Fibroblast of villous mesenchyme (primary cell): ENCODE measurements at regions not wholly inside any gene's neighbourhood (a gene's known extent, or its start where the extent isn't known, plus 50 kb on each side); places are given as distances from the start of the nearest gene placed in this dataset.

ENCODE experiments used
- DNase-seq: peaks from one replicate; pipeline ENCODE4 v3.0.0-alpha.2; 2010; ENCODE audit warnings: low read depth
- H3K4me3 ChIP-seq: 2 replicates; pipeline ENCODE4 v1.5.1; 2011; ENCODE audit warnings: low read depth, mild to moderate bottlenecking, low read length
- TF ChIP-seq, protein P1 (sequence below): IDR thresholded peaks from 2 replicates; pipeline ENCODE4 v1.5.1; 2012; ENCODE audit warnings: low read depth, mild to moderate bottlenecking, low read length; ENCODE audit not compliant: insufficient read depth

DNA sequence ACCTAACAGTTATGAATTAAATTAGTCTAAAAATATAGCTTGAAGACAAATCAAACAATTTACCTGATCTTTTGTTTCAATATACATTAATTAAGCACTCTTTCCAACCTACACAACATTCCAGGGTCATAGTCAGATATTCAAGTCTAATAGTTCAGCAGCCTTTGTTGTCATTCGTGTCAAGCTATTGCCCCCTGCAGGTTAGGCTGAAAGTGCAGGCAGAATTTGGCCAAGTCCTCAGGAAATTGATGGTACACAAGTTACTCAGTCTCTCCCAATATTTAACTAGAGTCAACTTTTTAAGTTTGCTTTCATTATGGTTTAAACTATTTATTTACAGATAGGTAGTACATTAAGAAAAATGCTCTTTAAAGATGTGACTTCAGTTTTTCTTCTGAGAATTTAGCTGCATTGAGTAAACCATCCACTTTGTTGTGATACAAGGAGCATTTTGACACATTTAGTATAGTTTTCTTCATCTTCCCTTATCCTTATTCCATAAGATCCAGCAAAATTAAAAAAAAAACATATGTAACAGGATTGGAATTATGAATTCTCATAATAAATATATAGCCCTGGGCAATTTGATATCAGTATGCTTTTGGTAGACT lies 130.3 kb upstream of the DPYD start:
- TF ChIP-seq, protein P1, sequence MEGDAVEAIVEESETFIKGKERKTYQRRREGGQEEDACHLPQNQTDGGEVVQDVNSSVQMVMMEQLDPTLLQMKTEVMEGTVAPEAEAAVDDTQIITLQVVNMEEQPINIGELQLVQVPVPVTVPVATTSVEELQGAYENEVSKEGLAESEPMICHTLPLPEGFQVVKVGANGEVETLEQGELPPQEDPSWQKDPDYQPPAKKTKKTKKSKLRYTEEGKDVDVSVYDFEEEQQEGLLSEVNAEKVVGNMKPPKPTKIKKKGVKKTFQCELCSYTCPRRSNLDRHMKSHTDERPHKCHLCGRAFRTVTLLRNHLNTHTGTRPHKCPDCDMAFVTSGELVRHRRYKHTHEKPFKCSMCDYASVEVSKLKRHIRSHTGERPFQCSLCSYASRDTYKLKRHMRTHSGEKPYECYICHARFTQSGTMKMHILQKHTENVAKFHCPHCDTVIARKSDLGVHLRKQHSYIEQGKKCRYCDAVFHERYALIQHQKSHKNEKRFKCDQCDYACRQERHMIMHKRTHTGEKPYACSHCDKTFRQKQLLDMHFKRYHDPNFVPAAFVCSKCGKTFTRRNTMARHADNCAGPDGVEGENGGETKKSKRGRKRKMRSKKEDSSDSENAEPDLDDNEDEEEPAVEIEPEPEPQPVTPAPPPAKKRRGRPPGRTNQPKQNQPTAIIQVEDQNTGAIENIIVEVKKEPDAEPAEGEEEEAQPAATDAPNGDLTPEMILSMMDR: peak; percentile 94
- H3K4me3 ChIP-seq: no peak overlapping the region
- DNase-seq: peak; percentile 76

DNA sequence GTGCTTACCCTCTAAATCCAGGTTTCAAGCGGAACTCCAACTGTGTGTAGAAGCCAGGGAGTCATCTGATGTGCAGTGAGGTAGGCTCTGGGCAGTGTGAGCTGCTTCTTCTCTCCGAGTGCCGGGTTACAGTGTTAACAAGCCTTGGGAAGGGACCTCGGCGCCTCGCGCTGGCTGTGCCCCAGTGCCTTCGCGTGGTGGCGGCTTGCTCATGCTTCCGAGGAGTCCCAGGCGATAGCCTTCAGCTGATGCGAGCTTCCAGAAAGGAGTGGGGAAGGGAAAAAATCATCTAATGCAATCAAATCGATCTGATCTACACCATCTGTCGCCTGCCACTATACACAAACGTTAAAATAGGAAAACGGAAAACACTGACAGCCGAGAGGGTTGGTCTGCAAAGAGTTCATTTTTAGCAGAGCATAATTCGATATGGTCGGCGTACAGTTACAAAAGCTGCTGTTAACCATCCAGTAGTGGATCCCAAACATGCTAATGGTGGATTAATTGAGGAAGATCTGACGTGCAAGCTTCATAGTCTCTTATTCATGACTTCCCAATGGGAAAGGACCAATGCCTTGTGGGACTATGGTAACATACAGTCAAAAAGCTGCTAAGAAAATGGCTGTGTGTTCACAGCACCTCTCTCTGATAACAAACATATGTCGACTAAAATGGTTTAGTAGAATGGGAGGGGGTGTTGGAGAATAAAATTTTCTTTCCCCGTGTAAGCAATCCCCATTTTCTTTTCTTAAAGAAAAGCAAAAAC lies 128.7 kb upstream of the DPYD start:
- TF ChIP-seq, protein P1: no peak
- no peak overlapping the region for H3K4me3 ChIP-seq
- DNase-seq: no peak

DNA sequence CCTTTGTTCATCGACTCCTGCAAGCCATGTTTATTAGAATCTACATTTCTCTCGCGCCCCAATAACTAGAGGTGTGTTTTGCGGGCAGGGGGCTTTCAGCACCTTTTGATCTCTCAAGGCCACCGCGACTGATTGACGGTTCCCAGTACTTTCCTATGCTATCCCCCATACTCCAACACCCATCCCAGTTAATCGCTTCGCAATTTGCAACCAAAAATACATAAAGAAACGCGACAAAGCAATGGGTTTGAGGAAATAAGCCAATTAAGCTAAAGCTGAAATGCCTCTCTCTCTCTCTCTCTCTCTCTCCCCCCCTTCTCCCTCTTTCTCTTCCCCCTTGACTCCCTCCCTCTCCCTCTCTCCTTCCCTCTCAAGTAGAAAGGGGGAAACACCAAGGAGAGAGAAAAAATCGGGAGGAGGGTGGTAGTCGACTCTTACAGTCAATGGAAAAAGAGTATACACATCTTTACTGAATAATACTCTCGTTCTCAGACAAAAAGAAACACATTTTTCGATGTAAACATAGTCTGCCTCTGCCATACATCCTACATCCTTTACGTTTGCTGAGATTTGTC lies 128.0 kb upstream of the DPYD start:
- peak overlapping the region; percentile 21 for H3K4me3 ChIP-seq
- TF ChIP-seq, protein P1: no peak
- DNase-seq: no peak

DNA sequence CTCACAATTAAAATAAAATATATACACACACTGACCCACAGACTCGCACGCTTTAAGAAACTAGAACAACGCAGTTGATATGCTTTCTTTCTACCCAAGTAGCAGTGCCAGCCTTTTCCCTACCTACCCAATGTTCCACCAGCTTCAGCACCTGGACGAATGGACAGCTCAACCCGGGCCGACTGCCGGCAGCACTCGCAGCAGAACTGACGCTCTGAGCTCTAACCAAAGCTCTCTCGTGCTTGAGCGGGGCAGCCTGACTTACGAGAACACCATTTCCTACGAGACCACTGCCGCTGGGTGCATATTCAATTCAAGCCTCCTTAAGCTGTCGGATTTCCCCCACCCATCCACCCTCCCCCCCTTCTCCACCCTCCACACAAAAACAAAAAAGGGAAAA lies 127.4 kb upstream of the DPYD start:
- peak overlapping the region; percentile 21 for H3K4me3 ChIP-seq
- TF ChIP-seq, protein P1: no peak
- DNase-seq: peak; percentile 82

DNA sequence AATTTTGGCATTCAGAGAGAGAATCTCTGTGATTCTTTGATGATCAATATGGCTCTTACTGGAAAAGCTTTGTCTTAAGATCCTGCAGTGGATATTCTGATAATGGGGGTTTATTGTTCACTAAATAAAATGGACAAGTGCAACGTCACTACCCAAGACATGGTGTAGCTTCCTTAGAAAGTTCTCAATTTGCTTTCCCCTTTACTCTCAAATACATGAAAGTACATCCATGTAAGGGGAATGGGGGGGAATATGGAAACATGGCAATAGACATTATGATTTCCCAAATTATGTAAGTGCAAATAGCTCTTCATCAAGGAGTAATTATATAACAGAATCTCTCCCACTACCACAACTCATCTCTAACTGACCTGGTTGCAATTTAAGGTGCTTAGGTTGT lies 126.3 kb upstream of the DPYD start:
- H3K4me3 ChIP-seq: no peak overlapping the region
- TF ChIP-seq, protein P1: no peak
- no peak for DNase-seq

DNA sequence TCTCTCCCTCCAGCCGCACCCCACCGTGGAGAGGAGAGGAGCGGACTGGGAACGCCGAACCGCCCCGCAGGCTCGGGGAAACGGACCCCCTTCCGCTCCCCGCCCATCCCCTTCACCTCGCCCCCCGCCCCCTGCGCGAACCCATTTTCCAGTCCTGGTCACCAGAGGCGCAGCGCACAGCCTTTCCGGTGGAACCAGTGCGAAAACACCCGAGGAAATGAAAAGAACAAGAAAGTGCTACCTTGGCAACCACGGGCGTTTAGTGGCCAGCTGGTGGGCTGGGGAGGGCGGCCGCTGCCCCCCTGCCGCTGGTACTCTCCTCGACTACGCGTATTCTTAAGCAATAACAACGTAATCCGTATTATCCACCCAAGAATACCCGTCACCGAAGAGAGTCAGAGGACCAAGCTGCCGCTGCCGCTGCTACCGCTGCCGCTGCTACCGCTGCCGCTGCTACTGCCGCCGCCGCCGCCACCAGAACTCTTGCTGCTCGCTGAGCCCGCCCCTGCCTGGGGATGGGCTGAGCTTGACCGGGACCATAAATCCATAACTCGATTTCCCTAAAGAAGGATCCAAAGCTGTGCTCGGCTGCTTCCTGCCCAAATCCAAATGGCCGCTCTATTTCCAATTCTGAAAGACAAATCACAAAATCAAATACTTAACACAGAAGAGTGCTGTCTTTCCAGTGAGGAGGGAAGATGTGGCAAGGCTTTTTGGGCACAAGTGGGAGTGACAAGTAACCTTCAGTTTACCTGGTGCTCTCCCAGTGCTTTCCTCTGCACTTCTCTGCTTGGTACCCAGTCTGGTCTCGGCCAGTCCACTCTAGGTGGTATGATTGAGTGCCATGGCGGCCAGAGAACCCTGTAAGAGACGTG lies 125.2 kb upstream of the DPYD start:
- peak overlapping the region; percentile 66 for H3K4me3 ChIP-seq
- TF ChIP-seq, protein P1: no peak
- DNase-seq: peak; percentile 39
